H9 (cell line): ENCODE measurements at regions not wholly inside any gene's neighbourhood (a gene's known extent, or its start where the extent isn't known, plus 50 kb on each side); places are given as distances from the start of the nearest gene placed in this dataset.

Experiments
- DNase-seq: peaks from one replicate; pipeline ENCODE4 v3.0.0-alpha.2; 2017
- H2AFZ ChIP-seq: one replicate; pipeline ENCODE4 v1.6.1; 2013; ENCODE audit warnings: mild to moderate bottlenecking, low read length, control low read depth, moderate library complexity
- H2AK5ac ChIP-seq: 2 replicates; pipeline ENCODE4 v1.6.1; 2013; ENCODE audit warnings: low read length, control low read depth, mixed read lengths; ENCODE audit not compliant: insufficient read length
- H2BK120ac ChIP-seq: one replicate; pipeline ENCODE4 v1.6.1; 2013; ENCODE audit warnings: low read depth, mild to moderate bottlenecking, low read length, control low read depth, inconsistent platforms; ENCODE audit not compliant: poor library complexity, severe bottlenecking
- H2BK12ac ChIP-seq: 2 replicates; pipeline ENCODE4 v1.6.1; 2013; ENCODE audit warnings: low read length, control low read depth, mixed read lengths, low read depth; ENCODE audit not compliant: insufficient read length
- H2BK15ac ChIP-seq: 2 replicates; pipeline ENCODE4 v1.6.1; 2013; ENCODE audit warnings: low read depth, low read length, control low read depth
- H2BK20ac ChIP-seq: one replicate; pipeline ENCODE4 v1.6.1; 2013; ENCODE audit warnings: low read depth, mild to moderate bottlenecking, low read length, control low read depth, inconsistent platforms; ENCODE audit not compliant: poor library complexity, severe bottlenecking
- H2BK5ac ChIP-seq: 2 replicates; pipeline ENCODE4 v1.6.1; 2013; ENCODE audit warnings: low read length, control low read depth, mixed read lengths; ENCODE audit not compliant: insufficient read length
- H3K14ac ChIP-seq: 2 replicates; pipeline ENCODE4 v1.6.1; 2013; ENCODE audit warnings: low read length, control low read depth; ENCODE audit not compliant: insufficient read depth
- H3K18ac ChIP-seq: 2 replicates; pipeline ENCODE4 v1.6.1; 2013; ENCODE audit warnings: low read depth, mild to moderate bottlenecking, mixed read lengths, low read length, control low read depth; ENCODE audit not compliant: insufficient read length
- H3K23ac ChIP-seq: 2 replicates; pipeline ENCODE4 v1.6.1; 2013; ENCODE audit warnings: low read length, control low read depth, mixed read lengths, low read depth; ENCODE audit not compliant: insufficient read length
- H3K23me2 ChIP-seq: 2 replicates; pipeline ENCODE4 v1.6.1; 2013; ENCODE audit warnings: low read depth, mild to moderate bottlenecking, mixed read lengths, low read length, control low read depth; ENCODE audit not compliant: insufficient read length, poor library complexity, severe bottlenecking
- H3K27ac ChIP-seq: 2 replicates; pipeline ENCODE4 v1.5.1; 2013; ENCODE audit warnings: low read length, control low read depth, mixed read lengths, low read depth; ENCODE audit not compliant: insufficient read length
- H3K27me3 ChIP-seq: 2 replicates; pipeline ENCODE4 v1.6.1; 2013; ENCODE audit warnings: low read length, control low read depth, inconsistent platforms; ENCODE audit not compliant: insufficient read depth
- H3K4ac ChIP-seq: 2 replicates; pipeline ENCODE4 v1.6.1; 2013; ENCODE audit warnings: low read depth, mild to moderate bottlenecking, control low read depth, inconsistent platforms, low read length, moderate library complexity
- H3K4me1 ChIP-seq: 2 replicates; pipeline ENCODE4 v1.6.1; 2013; ENCODE audit warnings: low read length, control low read depth, inconsistent platforms; ENCODE audit not compliant: insufficient read depth
- H3K4me2 ChIP-seq: 2 replicates; pipeline ENCODE4 v1.6.1; 2013; ENCODE audit warnings: low read length, control low read depth, mixed read lengths; ENCODE audit not compliant: insufficient read length, insufficient read depth
- H3K56ac ChIP-seq: 2 replicates; pipeline ENCODE4 v1.6.1; 2013; ENCODE audit warnings: low read depth, mild to moderate bottlenecking, mixed read lengths, low read length, control low read depth; ENCODE audit not compliant: insufficient read length
- H3K79me1 ChIP-seq: 2 replicates; pipeline ENCODE4 v1.6.1; 2013; ENCODE audit warnings: low read depth, mild to moderate bottlenecking, moderate library complexity, low read length, control low read depth, inconsistent platforms; ENCODE audit not compliant: insufficient read depth, poor library complexity, severe bottlenecking
- H3K79me2 ChIP-seq: 2 replicates; pipeline ENCODE4 v1.6.1; 2013; ENCODE audit warnings: low read length, control low read depth, inconsistent platforms; ENCODE audit not compliant: insufficient read depth
- H3K9ac ChIP-seq: 2 replicates; pipeline ENCODE4 v1.6.1; 2013; ENCODE audit warnings: low read length, control low read depth, mixed read lengths; ENCODE audit not compliant: insufficient read length; ENCODE audit errors: extremely low read depth
- H3K9me3 ChIP-seq: one replicate; pipeline ENCODE4 v1.6.1; 2013; ENCODE audit warnings: low read depth, low read length, inconsistent platforms; ENCODE audit not compliant: control insufficient read depth
- H3T11ph ChIP-seq: one replicate; pipeline ENCODE4 v1.6.1; 2013; ENCODE audit warnings: mild to moderate bottlenecking, low read length, control low read depth, inconsistent platforms
- H4K20me1 ChIP-seq: one replicate; pipeline ENCODE4 v1.6.1; 2013; ENCODE audit not compliant: control insufficient read depth, insufficient read length, insufficient read depth
- H4K5ac ChIP-seq: 2 replicates; pipeline ENCODE4 v1.6.1; 2013; ENCODE audit warnings: low read depth, mild to moderate bottlenecking, mixed read lengths, low read length, control low read depth; ENCODE audit not compliant: insufficient read length
- H4K8ac ChIP-seq: replicated peaks from 2 replicates; pipeline ENCODE4 v1.6.1; 2013; ENCODE audit warnings: low read length, control low read depth, mixed read lengths, low read depth; ENCODE audit not compliant: insufficient read length
- H4K91ac ChIP-seq: 2 replicates; pipeline ENCODE4 v1.6.1; 2013; ENCODE audit warnings: low read depth, mild to moderate bottlenecking, moderate library complexity, mixed read lengths, low read length, control low read depth; ENCODE audit not compliant: insufficient read length
- H3K27ac Mint-ChIP-seq, 3 experiments: 2 replicates in 2 of 3; 3 replicates in 1 of 3; pipeline ENCODE4 v1.8.0; 2020 to 2021; ENCODE audit warnings: mixed read lengths in 3 of 3, mild to moderate bottlenecking in 1 of 3, moderate library complexity in 1 of 3
- H3K27me3 Mint-ChIP-seq: 2 replicates; pipeline ENCODE4 v1.8.0; 2021; ENCODE audit warnings: low read depth, mild to moderate bottlenecking, moderate library complexity, mixed read lengths
- H3K36me3 Mint-ChIP-seq, 3 experiments: 2 replicates in 2 of 3; 3 replicates in 1 of 3; pipeline ENCODE4 v1.8.0; 2020 to 2021; ENCODE audit warnings: low read depth in 3 of 3, mixed read lengths in 3 of 3; ENCODE audit not compliant: insufficient read depth in 1 of 3
- H3K4me1 Mint-ChIP-seq, 2 experiments: 2 replicates each; pipeline ENCODE4 v1.8.0; 2020; ENCODE audit warnings: mixed read lengths in 2 of 2
- H3K4me3 Mint-ChIP-seq, 2 experiments: 2 replicates in 1 of 2; 3 replicates in 1 of 2; pipeline ENCODE4 v1.8.0; 2020 to 2021; ENCODE audit warnings: mild to moderate bottlenecking in 2 of 2, mixed read lengths in 2 of 2, moderate library complexity in 1 of 2
- H3K9me3 Mint-ChIP-seq, 2 experiments: 2 replicates in 1 of 2; 3 replicates in 1 of 2; pipeline ENCODE4 v1.8.0; 2020; ENCODE audit warnings: mild to moderate bottlenecking in 2 of 2, mixed read lengths in 2 of 2, moderate library complexity in 1 of 2
- CTCF ChIP-seq: fragments of 200-600 bp; sonication (generic); conservative IDR thresholded peaks from 3 replicates; pipeline ENCODE4 v1.8.0; 2021; ENCODE audit warnings: antibody characterized with exemption, mild to moderate bottlenecking
- WGBS: extraction: QIAGEN DNeasy Blood & Tissue Kit; methylation state at CpG from one replicate; pipeline ENCODE4 v1.1.7; 2013; ENCODE audit warnings: missing lambda C conversion rate, low lambda C conversion rate, mixed read lengths; ENCODE audit not compliant: insufficient read length; ENCODE audit errors: extremely low coverage; 5-methylcytosine and 5-hydroxymethylcytosine counted together

GRCh38 chr2:59947209-59947608 is 606.2 kb downstream of the BCL11A start:
- Mint-ChIP-seq H3K36me3 (no peaks in the 10 kb centered on the region), H3K4me1 (no peaks in the 10 kb centered on the region), H3K27ac (no peak overlapping the region), H3K4me3 (no peak overlapping the region), H3K27me3 (peaks cover 4% of the 10 kb centered on the region), H3K9me3 (no peaks in the 10 kb centered on the region)
- Histone ChIP-seq H3K56ac (no peak overlapping the region), H3K18ac (no peak overlapping the region), H4K20me1 (no peaks in the 10 kb centered on the region), H2AK5ac (no peak overlapping the region), H2BK12ac (no peak overlapping the region), H3K9ac (no peak overlapping the region), H3K27ac (no peak overlapping the region), H3K4me2 (no peak overlapping the region), H2BK120ac (no peak overlapping the region), H4K91ac (no peak overlapping the region), H3T11ph (no peak overlapping the region), H3K14ac (no peak overlapping the region), H3K4me1 (no peaks in the 10 kb centered on the region; the same call in 1 of the 2 replicates), H2BK5ac (no peak overlapping the region), H3K79me1 (no peaks in the 10 kb centered on the region), H3K23me2 (no peaks in the 10 kb centered on the region), H3K9me3 (no peaks in the 10 kb centered on the region), H4K5ac (no peak overlapping the region), H3K27me3 (no peaks in the 10 kb centered on the region), H4K8ac (no peak overlapping the region), H2BK15ac (no peak overlapping the region), H3K79me2 (no peaks in the 10 kb centered on the region), H3K23ac (no peak overlapping the region), H3K4ac (no peak overlapping the region), H2AFZ (no peak overlapping the region), H2BK20ac (no peak overlapping the region)
- no CpG with 5 or more reads among the region's 3 CpGs for WGBS
- no peak for TF ChIP-seq CTCF
- DNase-seq = no peak
